ENCODE measurements at regions not wholly inside any gene's neighbourhood (a gene's known extent, or its start where the extent isn't known, plus 50 kb on each side); places are given as distances from the start of the nearest gene placed in this dataset.

GRCh38 chr5:58231041-58231440 lies 228.8 kb downstream of the PLK2 start:
- TF ChIP-seq CTCF (IDR thresholded peaks at IDR 0.05; ENCODE audit: poor library complexity) (no peak), EZH2phosphoT487 (IDR thresholded peaks at IDR 0.05; ENCODE audit: low read depth, severe bottlenecking, unreplicated experiment) (no peak), EZH2 (IDR thresholded peaks at IDR 0.05; ENCODE audit: borderline replicate concordance) (no peak)

Data from hepatocyte (in vitro differentiated cells).